ENCODE measurements at regions not wholly inside any gene's neighbourhood (a gene's known extent, or its start where the extent isn't known, plus 50 kb on each side); places are given as distances from the start of the nearest gene placed in this dataset.

GRCh38 chr19:30120860-30121484, 178.9 kb downstream of the URI1 start:
- DNase-seq (ENCODE audit: low read depth in 3 of 3, low spot score in 2 of 3), result no peak

DNA sequence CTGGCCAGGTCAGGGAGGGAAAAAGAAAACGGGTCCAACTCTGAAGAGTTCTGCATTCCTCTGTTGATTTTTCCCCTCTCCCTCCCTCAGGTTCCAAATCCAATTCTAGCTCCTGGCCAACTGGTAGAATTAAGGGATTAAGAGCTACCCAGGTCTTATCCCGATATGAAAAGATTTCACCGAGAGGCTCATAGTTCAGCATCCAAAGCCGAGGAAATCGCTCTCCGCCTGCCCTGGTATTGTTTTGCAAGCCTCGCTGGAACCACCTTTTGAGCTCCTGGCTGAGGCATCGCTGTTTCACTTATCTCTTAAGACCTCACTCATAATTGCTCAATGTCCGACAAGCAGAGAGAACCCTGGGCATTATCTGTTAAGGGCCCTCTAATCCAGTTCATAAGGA, 180.4 kb downstream of the URI1 start:
- no peak for DNase-seq (ENCODE audit: low read depth in 3 of 3, low spot score in 2 of 3)

DNA sequence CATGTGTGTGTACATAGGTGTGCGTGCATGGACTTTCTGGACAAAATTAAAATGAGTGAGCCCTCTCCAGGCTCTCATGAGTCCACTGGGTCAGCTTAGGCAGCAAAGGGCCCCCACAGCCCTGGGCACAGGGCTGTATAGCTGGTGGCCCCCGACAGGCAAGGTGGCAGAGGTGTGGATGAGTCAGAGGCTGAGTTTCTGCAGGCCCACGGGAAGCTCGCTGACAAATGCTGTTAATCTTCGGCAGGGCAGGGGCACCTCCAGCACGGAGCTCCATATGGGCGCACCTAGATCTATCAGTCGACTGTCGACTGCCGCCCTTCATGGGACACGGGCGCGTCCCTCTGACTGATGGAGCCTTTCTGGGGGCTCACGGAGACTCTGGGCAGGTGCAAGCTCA, 181.1 kb downstream of the URI1 start:
- no peak for DNase-seq (ENCODE audit: low read depth in 3 of 3, low spot score in 2 of 3)

DNA sequence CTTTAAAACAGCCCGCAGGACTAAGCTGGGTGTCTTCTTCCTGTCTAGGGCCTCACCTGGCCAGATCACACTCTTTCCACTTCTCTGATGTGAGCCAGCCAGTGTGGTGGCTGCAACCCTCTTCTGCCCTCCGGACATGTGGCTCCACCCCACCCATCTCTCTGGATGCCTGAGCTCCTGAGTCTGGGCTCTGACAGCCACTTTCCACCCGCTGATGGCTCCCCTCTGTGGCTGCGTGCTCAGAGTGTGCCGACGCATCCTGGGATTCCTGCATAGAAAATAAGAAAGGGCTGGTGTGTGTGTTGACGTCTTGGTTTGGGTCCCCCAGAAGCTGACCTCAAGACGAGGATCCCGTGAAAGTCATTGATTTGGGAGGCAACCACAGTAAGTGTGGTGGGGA, 181.6 kb downstream of the URI1 start:
- no peak for DNase-seq (ENCODE audit: low read depth in 3 of 3, low spot score in 2 of 3)

DNA sequence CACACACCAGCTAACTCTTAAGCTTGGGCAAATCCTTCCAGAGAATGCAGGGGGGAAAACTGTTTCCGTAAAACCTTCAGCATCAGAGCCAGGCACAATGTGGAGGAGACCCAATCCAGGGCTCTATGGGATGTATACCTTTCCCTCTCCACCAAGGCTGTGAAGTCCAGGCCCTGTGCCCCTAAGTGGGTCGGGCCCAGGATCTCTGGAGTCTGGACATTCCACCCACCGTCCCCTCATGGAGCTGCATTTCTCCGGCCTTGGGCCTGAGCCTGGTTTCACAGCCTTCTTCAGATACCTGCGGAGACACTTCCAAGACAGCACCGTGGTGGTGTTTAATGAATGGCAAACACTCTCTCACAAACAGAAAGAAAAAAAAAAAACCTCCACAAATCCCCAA, 186.2 kb downstream of the URI1 start:
- no peak for DNase-seq (ENCODE audit: low read depth in 3 of 3, low spot score in 2 of 3)

DNA sequence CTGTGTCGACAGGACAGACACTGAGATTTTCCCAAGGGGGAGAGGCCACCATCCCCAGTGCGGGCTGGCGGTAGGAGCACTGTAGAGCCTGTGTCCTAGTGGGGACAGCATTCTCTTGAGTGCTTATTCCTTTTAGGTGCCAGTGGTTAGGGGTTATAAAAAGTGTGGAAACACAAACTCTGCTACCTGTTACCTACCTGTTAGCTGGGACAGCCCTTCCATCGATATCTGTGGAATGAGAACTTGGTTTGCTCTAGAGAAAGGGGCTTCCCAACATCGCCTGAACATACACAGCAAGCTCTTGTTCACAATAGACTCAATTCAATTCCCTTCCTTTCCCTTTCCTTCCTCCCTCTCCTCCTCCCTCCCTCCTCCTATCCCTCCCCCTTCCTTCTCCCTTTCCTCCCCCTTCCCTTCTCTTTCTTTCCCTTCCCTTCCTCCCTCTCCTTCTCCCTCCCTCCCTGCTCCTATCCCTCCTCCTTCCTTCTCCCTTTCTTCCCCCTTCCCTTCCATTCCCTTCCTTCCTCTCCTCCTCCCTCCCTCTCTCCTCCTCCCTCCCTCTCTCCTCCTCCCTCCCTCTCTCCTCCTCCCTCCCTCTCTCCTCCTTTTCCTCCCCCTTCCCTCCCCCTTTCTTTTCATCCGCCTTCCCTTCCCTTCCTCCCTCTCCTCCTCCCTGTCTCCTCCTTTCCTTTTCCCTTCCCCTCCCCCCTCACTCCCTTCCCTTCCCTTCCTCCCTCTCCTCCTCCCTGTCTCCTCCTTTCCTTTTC, 188.5 kb downstream of the URI1 start:
- no peak for DNase-seq (ENCODE audit: low read depth in 3 of 3, low spot score in 2 of 3)

GRCh38 chr19:30131246-30131645, 189.2 kb downstream of the URI1 start:
- DNase-seq (ENCODE audit: low read depth in 3 of 3, low spot score in 2 of 3), result no peak

- no peak for DNase-seq (ENCODE audit: low read depth in 3 of 3, low spot score in 2 of 3)
Measured at GRCh38 chr19:30131722-30132291, 189.8 kb downstream of the URI1 start.

GRCh38 chr19:30132343-30133075, 190.5 kb downstream of the URI1 start:
- no peak for DNase-seq (ENCODE audit: low read depth in 3 of 3, low spot score in 2 of 3)

DNA sequence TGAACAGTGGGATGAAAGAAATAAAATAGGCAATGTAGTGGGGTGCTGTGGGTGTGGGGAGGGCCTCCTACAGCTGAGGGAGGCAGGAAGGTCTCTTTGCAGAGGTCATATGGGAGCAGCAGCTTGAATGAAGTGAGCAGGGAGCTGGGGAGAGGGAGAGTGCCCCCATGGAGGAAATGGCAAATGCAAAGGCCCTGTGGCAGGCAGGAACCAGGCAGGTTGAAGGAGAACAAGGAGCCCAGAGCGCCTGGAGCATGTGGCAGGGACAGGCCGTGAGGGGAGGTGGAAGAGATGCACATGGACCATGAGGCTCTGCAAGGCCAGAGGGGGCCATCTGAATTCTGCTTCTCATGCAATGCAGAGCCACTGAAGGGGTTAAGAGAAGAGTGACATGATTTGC, 191.8 kb downstream of the URI1 start:
- DNase-seq (ENCODE audit: low read depth in 3 of 3, low spot score in 2 of 3), result no peak

GRCh38 chr19:30135093-30135757, 193.2 kb downstream of the URI1 start:
- no peak for DNase-seq (ENCODE audit: low read depth in 3 of 3, low spot score in 2 of 3)

DNA sequence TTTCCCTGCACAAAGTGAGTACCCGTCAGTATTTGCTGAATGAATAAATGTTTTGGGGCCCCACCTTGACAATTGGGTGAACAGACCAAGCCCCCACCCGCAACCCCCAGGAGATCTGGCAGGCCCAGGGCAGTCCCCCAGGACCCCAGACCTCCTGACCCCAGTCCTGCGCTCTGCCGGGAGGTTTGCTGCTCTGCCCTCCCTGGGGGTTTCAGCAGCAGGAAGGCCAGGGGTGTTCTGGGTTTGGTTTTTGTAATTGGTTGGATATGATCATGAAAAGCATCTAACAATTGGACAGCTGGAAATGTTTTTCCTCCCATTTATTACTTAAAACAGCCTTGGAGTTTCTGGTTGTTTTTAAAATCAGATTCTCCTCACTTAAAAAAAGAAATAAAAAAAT, 193.8 kb downstream of the URI1 start:
- no peak for DNase-seq (ENCODE audit: low read depth in 3 of 3, low spot score in 2 of 3)

- no peak for DNase-seq (ENCODE audit: low read depth in 3 of 3, low spot score in 2 of 3)
Measured at GRCh38 chr19:30136611-30137195, 194.7 kb downstream of the URI1 start.

DNA sequence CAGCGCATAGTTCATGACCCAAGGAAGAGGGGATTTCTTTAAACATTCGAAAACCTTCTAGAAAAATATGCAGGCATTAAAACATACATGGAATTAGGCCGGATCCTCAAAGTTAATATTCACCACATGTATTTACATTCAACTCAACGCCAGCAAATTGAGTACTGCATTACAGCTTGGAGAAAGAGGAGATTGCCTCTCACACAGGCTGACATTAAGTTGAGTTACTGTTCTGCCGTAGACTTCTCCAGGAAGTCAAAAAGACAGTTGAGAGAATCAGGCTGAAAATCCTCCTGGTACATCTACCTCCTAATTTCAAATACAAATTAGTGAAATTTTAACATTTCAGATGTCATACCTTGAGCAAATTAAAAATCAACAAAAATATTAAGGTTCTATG, 195.7 kb downstream of the URI1 start:
- no peak for DNase-seq (ENCODE audit: low read depth in 3 of 3, low spot score in 2 of 3)

GRCh38 chr19:30144242-30144758, 202.3 kb downstream of the URI1 start:
- DNase-seq (ENCODE audit: low read depth in 3 of 3, low spot score in 2 of 3), result no peak

DNA sequence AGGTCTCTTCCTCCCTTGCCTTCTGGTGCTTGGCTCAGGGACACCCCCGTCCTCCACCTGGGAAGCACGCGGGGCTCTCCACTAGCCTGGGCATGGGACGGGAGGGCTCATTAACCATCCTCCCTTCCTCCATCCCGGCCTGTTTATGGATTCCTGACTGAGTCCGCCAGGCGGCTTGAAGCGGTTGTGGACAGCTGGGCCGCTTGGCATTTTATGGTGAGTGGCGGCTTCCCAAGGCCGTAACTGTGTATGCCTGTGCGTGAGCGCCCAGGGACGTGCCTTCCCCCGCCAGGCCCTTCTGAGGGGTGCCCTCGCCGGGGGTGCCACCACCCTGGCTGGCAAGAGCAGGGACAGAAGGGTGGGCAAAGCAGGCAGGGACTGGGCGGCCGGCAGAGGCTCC, 202.8 kb downstream of the URI1 start:
- DNase-seq (ENCODE audit: low read depth in 3 of 3, low spot score in 2 of 3), result no peak

- DNase-seq (ENCODE audit: low read depth in 3 of 3, low spot score in 2 of 3), result no peak
Measured at GRCh38 chr19:30145467-30145866, 203.4 kb downstream of the URI1 start.

GRCh38 chr19:30146346-30146745, 204.3 kb downstream of the URI1 start:
- DNase-seq (ENCODE audit: low read depth in 3 of 3, low spot score in 2 of 3), result no peak

GRCh38 chr19:30148039-30148790, 206.2 kb downstream of the URI1 start:
- no peak for DNase-seq (ENCODE audit: low read depth in 3 of 3, low spot score in 2 of 3)

DNA sequence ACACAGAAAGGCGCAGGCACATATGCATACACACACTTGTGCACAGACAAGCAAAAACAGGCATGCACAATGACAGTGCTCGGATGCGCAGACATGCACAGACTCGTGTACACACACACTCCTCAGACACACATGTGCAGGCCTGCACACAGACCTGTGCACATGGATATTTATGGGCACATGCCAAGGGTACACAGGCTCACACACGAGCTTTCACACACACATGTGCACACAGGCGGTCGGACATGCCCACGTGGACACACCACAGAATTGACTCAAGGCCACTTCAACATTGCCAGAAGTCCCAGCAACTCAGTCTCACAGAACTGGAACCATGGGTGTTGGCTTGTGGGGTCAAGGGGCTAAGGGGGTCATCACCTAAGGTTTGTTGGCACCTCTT, 206.8 kb downstream of the URI1 start:
- DNase-seq (ENCODE audit: low read depth in 3 of 3, low spot score in 2 of 3), result no peak
